ENCODE measurements at regions not wholly inside any gene's neighbourhood (a gene's known extent, or its start where the extent isn't known, plus 50 kb on each side); places are given as distances from the start of the nearest gene placed in this dataset.
"Not testable (repeated sequence)": the region's sequence is repeated elsewhere in the genome, so short reads cannot be mapped to it uniquely, and the experiment has no call there.

GRCh38 chr15:38002883-38003477, 68.5 kb downstream of the TMCO5A start:
- peak; percentile 34 for DNase-seq

GRCh38 chr15:38004218-38004861, 69.9 kb downstream of the TMCO5A start:
- no peak for DNase-seq

GRCh38 chr15:38005953-38006808, 71.7 kb downstream of the TMCO5A start:
- DNase-seq, result no peak

- DNase-seq, result no peak
These were observed 76.0 kb downstream of the TMCO5A start for GRCh38 chr15:38010395-38010794.

GRCh38 chr15:38012894-38013293, 78.5 kb downstream of the TMCO5A start:
- DNase-seq, result no peak

GRCh38 chr15:38017721-38018120, 83.3 kb downstream of the TMCO5A start:
- DNase-seq, result no peak

- no peak for DNase-seq
These were observed 84.6 kb downstream of the TMCO5A start for GRCh38 chr15:38019066-38019465.

- DNase-seq, result no peak
These were observed 86.8 kb downstream of the TMCO5A start for GRCh38 chr15:38021259-38021658.

GRCh38 chr15:38024293-38025091, 90.1 kb downstream of the TMCO5A start:
- DNase-seq, result no peak

- DNase-seq, result not testable (repeated sequence)
These were observed 91.2 kb downstream of the TMCO5A start for GRCh38 chr15:38025656-38026055.

GRCh38 chr15:38028869-38029268, 94.4 kb downstream of the TMCO5A start:
- no peak for DNase-seq

GRCh38 chr15:38029736-38030135, 95.3 kb downstream of the TMCO5A start:
- DNase-seq, result no peak

GRCh38 chr15:38030609-38031008, 96.2 kb downstream of the TMCO5A start:
- DNase-seq, result no peak

- no peak for DNase-seq
These were observed 101.3 kb downstream of the TMCO5A start for GRCh38 chr15:38035701-38036100.

GRCh38 chr15:38036790-38037338, 102.4 kb downstream of the TMCO5A start:
- no peak for DNase-seq

GRCh38 chr15:38038659-38039442, 104.4 kb downstream of the TMCO5A start:
- DNase-seq, result no peak

- no peak for DNase-seq
These were observed 106.2 kb downstream of the TMCO5A start for GRCh38 chr15:38040615-38041014.

GRCh38 chr15:38041576-38041975, 107.1 kb downstream of the TMCO5A start:
- no peak for DNase-seq

- DNase-seq, result no peak
These were observed 107.8 kb downstream of the TMCO5A start for GRCh38 chr15:38042211-38042610.

- DNase-seq, result no peak
These were observed 108.4 kb downstream of the TMCO5A start for GRCh38 chr15:38042707-38043445.
